ENCODE measurements at regions not wholly inside any gene's neighbourhood (a gene's known extent, or its start where the extent isn't known, plus 50 kb on each side); places are given as distances from the start of the nearest gene placed in this dataset.

DNA sequence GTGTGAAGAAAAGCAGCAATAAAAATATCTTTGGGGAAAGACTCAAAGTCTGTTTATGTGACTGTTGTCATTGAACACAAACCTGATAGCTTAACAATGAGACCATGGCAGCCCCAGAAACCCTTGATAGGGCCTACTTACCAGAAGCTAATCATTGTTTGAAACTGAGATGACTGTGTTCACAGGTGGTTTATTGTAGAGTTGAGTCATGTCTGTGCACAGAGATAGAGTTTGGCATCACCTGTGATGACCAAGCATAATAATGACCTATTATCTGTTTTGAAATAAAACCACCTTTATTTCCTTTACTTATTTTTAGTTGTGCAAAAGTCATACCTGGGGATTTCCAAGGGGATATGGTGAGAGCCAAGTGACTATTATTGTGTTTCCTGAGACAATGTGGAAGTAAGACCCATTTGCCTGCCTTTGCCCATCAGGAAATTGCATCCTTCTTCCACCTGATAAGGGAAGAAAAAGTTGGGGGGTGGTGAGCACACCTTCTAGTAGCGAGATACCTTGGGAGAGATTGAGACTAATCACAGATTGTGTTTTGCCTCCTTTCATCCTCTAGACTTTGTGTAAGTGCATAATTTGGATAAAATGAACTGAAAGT, 456.9 kb upstream of the JAG1 start:
- intact Hi-C loops (cut with DNase I; ENCODE audit: low total_unique reads), result no loop called here
- H3K9me3 ChIP-seq, result no peaks in the 10 kb centered on the region
- H3K27me3 ChIP-seq, result no peaks in the 10 kb centered on the region
- H3K4me3 ChIP-seq, result no peak overlapping the region
- H3K4me1 ChIP-seq, result no peaks in the 10 kb centered on the region
- no peak overlapping the region for H3K27ac ChIP-seq
- no peak for DNase-seq
- TF ChIP-seq POLR2A (IDR thresholded peaks at IDR 0.05), result no peak
- no peaks in the 10 kb centered on the region for H3K36me3 ChIP-seq

DNA sequence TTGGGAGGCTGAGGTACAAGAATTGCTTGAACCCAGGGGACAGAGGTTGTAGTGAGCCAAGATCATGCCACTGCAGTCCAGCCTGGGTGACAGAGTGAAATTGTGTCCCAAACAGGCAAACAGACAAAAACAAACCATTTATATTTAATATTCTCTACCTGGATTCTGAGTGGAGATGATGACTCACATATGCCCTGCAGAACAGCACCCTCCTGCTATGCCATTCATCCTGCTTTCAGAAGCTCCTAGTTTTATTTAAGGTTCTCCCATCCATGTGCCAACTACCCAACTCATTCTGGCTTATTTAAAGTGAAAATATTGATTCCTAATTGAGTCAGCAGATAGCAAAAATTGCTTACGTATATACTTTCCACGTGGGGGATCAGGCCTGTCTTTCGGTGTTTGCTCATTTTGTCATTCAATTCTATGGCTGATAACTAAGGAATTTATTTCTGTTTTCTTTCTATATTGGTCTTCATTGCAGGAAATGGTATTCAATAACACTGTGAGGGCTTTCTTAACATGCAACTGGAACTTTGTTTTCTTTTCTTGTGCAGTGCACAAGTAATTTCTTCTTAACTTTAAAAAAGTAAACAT, 459.1 kb upstream of the JAG1 start:
- TF ChIP-seq POLR2A (IDR thresholded peaks at IDR 0.05), result no peak
- TF ChIP-seq, protein P1, sequence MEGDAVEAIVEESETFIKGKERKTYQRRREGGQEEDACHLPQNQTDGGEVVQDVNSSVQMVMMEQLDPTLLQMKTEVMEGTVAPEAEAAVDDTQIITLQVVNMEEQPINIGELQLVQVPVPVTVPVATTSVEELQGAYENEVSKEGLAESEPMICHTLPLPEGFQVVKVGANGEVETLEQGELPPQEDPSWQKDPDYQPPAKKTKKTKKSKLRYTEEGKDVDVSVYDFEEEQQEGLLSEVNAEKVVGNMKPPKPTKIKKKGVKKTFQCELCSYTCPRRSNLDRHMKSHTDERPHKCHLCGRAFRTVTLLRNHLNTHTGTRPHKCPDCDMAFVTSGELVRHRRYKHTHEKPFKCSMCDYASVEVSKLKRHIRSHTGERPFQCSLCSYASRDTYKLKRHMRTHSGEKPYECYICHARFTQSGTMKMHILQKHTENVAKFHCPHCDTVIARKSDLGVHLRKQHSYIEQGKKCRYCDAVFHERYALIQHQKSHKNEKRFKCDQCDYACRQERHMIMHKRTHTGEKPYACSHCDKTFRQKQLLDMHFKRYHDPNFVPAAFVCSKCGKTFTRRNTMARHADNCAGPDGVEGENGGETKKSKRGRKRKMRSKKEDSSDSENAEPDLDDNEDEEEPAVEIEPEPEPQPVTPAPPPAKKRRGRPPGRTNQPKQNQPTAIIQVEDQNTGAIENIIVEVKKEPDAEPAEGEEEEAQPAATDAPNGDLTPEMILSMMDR (IDR thresholded peaks at IDR 0.05), result no peak
- no peak for DNase-seq
- Histone ChIP-seq H3K9me3 (no peaks in the 10 kb centered on the region), H3K4me1 (no peaks in the 10 kb centered on the region), H3K4me3 (no peak overlapping the region), H3K27me3 (no peaks in the 10 kb centered on the region), H3K27ac (no peak overlapping the region), H3K36me3 (no peaks in the 10 kb centered on the region)
- intact Hi-C loops (cut with DNase I; ENCODE audit: low total_unique reads), result no loop called here

DNA sequence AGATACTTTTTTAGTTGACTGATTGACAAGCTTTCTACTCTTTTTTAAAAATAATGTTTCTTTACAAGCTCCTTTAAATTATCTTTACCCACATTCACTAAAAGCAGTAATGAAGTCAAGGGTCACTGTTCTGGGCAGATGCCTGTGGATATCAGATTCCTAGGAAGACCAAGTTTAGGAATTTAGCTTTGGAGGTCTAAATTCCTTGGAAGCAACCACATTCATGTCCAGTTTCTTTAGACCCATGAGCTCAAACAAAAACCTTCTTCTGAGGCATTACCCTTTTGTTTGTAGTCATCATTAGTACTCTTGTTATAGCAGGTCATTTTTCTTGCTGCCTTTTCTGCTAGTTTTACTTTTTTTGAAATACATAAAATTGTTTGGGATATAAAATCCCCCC, 462.9 kb upstream of the JAG1 start:
- intact Hi-C loops (cut with DNase I; ENCODE audit: low total_unique reads), result no loop called here

DNA sequence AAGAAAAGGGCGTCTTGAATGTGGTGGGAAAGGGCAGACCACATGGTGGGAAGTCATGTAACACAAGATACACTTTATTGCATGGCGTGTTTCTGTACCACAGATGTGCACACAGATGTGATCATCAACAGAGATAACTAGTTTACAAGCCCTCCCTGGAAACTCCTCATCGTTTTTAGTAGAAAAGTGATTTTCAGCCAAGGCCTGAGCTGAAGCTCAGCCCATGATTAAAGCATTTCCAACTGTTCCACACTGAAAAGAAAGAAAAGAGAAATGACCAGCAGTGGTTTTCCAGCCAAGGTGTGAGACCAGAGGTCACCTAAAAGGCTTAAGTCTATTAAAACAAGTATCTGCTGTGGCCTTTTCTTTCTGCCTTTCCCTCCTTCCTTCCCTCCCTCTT, 463.9 kb upstream of the JAG1 start:
- Histone ChIP-seq H3K4me1 (no peaks in the 10 kb centered on the region), H3K9me3 (no peaks in the 10 kb centered on the region), H3K4me3 (no peak overlapping the region), H3K27ac (no peak overlapping the region), H3K36me3 (no peaks in the 10 kb centered on the region), H3K27me3 (no peaks in the 10 kb centered on the region)
- TF ChIP-seq, protein P1 (IDR thresholded peaks at IDR 0.05), result no peak
- no peak for TF ChIP-seq POLR2A (IDR thresholded peaks at IDR 0.05)
- no peak for DNase-seq
- intact Hi-C loops (cut with DNase I; ENCODE audit: low total_unique reads), result no loop called here

More for the DNA sequence above, 462.9 kb upstream of the JAG1 start:
- H3K4me3 ChIP-seq, result no peak overlapping the region
- DNase-seq, result no peak
- H3K4me1 ChIP-seq, result no peaks in the 10 kb centered on the region
- H3K9me3 ChIP-seq, result no peaks in the 10 kb centered on the region
- TF ChIP-seq POLR2A (IDR thresholded peaks at IDR 0.05), result no peak
- TF ChIP-seq, protein P1 (IDR thresholded peaks at IDR 0.05), result no peak
- H3K27ac ChIP-seq, result no peak overlapping the region
- no peaks in the 10 kb centered on the region for H3K36me3 ChIP-seq
- H3K27me3 ChIP-seq, result no peaks in the 10 kb centered on the region

DNA sequence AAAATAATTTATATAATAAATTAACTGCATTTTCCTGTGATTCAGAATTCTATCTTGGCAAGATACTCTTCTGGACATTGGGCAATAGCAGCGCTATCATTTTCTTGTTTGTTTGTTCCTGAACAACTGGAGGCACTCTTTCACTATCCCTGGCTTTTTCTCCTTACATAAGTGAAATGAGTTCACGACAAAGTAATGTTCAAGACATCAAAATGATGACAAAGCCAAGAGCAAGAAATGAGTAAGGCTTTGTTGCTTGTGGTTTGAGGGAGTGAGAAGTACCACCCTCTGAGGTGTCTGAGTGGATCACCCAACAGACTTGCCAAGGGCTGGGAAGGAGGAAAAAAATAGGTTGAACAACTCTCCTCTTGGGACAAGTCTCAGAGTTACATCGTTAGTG, 466.6 kb upstream of the JAG1 start:
- intact Hi-C loops (cut with DNase I; ENCODE audit: low total_unique reads), result no loop called here
- DNase-seq, result no peak
- no peaks in the 10 kb centered on the region for H3K4me1 ChIP-seq
- H3K4me3 ChIP-seq, result no peak overlapping the region
- H3K27me3 ChIP-seq, result no peaks in the 10 kb centered on the region
- H3K9me3 ChIP-seq, result no peaks in the 10 kb centered on the region
- H3K36me3 ChIP-seq, result no peaks in the 10 kb centered on the region
- TF ChIP-seq POLR2A (IDR thresholded peaks at IDR 0.05), result no peak
- TF ChIP-seq, protein P1 (IDR thresholded peaks at IDR 0.05), result no peak
- no peak overlapping the region for H3K27ac ChIP-seq

All from uterus (tissue), 3 donors.